Transverse colon (tissue), 3 donors: ENCODE measurements at regions not wholly inside any gene's neighbourhood (a gene's known extent, or its start where the extent isn't known, plus 50 kb on each side); places are given as distances from the start of the nearest gene placed in this dataset.

ENCODE experiments used
- POLR2A ChIP-seq: fragments of 450-650 bp; IDR thresholded peaks from one replicate; pipeline ENCODE4 v1.6.1; 2016; ENCODE audit warnings: antibody characterized with exemption, mild to moderate bottlenecking, moderate library complexity
- POLR2AphosphoS5 ChIP-seq, 3 donors: sonication (generic); formaldehyde crosslinking; IDR thresholded peaks; one replicate each; pipeline ENCODE4 v1.6.1; 2016; ENCODE audit warnings: antibody characterized with exemption in 3 of 3

- no peak for TF ChIP-seq POLR2AphosphoS5 (IDR thresholded peaks at IDR 0.05)
- no peak for TF ChIP-seq POLR2A
Measured at GRCh38 chr1:2909797-2910196, 108.3 kb upstream of the TTC34 start.
